RWPE1 (cell line): ENCODE measurements at regions not wholly inside any gene's neighbourhood (a gene's known extent, or its start where the extent isn't known, plus 50 kb on each side); places are given as distances from the start of the nearest gene placed in this dataset.

Experiments
- CTCF ChIA-PET: fragments of 350-600 bp; sonication (Branson Sonifier 250); formaldehyde crosslinking; extraction: SDS; loops from one replicate; lab custom pipeline; 2021; lab: Yijun Ruan, JAX
- POLR2A ChIA-PET: fragments of 400-600 bp; formaldehyde crosslinking; extraction: SDS; loops from one replicate; lab custom pipeline; 2020; ENCODE audit warnings: antibody characterized with exemption; ENCODE audit not compliant: low non-redundant PET; lab: Yijun Ruan, JAX
- DNase-seq: peaks from one replicate; pipeline ENCODE4 v3.0.0; 2012; ENCODE audit warnings: low spot score
- H3K27ac ChIP-seq: fragments of 450-650 bp; 2 replicates; pipeline ENCODE4 v1.5.1; 2017
- CTCF ChIP-seq: fragments of 450-650 bp; conservative IDR thresholded peaks from 2 replicates; pipeline ENCODE4 v1.5.1; 2017; ENCODE audit warnings: low read depth, mild to moderate bottlenecking

GRCh38 chr13:99865420-99865930, 106.1 kb downstream of the ZIC5 start:
- ChIA-PET POLR2A (no interaction called here), CTCF (interaction anchor here (1.0 kb wide), 1 partner anchor 121 kb away, joined by 3 read pairs; no protein-coding TSS in a partner anchor)
- TF ChIP-seq CTCF = no peak
- no peak for DNase-seq
- no peak overlapping the region for H3K27ac ChIP-seq

GRCh38 chr13:99864627-99864990, 107.0 kb downstream of the ZIC5 start:
- no peak overlapping the region for H3K27ac ChIP-seq
- ChIA-PET CTCF (interaction anchor here (1.0 kb wide), 1 partner anchor 120 kb away, joined by 3 read pairs; no protein-coding TSS in a partner anchor), POLR2A (no interaction called here)
- no peak for DNase-seq
- TF ChIP-seq CTCF = no peak

GRCh38 chr13:99863789-99864626, 107.6 kb downstream of the ZIC5 start:
- no peak overlapping the region for H3K27ac ChIP-seq
- CTCF ChIA-PET = no interaction called here
- TF ChIP-seq CTCF = no peak
- POLR2A ChIA-PET = no interaction called here
- DNase-seq = no peak

- H3K27ac ChIP-seq = no peak overlapping the region
- POLR2A ChIA-PET = no interaction called here
- CTCF ChIA-PET = no interaction called here
- TF ChIP-seq CTCF = no peak
- no peak for DNase-seq
These were observed 109.3 kb downstream of the ZIC5 start for GRCh38 chr13:99862244-99862643.

- DNase-seq = no peak
- H3K27ac ChIP-seq = no peak overlapping the region
- ChIA-PET CTCF (no interaction called here), POLR2A (no interaction called here)
- no peak for TF ChIP-seq CTCF
These were observed 109.8 kb downstream of the ZIC5 start for GRCh38 chr13:99861771-99862170.

- TF ChIP-seq CTCF = no peak
- no peak for DNase-seq
- CTCF ChIA-PET = no interaction called here
These were observed 110.8 kb downstream of the ZIC5 start for GRCh38 chr13:99860745-99861144.

More at GRCh38 chr13:99860745-99861144, 110.8 kb downstream of the ZIC5 start:
- POLR2A ChIA-PET = no interaction called here
- H3K27ac ChIP-seq = no peak overlapping the region
